Astrocyte (in vitro differentiated cells and primary cell): ENCODE measurements at regions not wholly inside any gene's neighbourhood (a gene's known extent, or its start where the extent isn't known, plus 50 kb on each side); places are given as distances from the start of the nearest gene placed in this dataset.

Experiments
- CTCF ChIP-seq: IDR thresholded peaks from 2 replicates; pipeline ENCODE4 v1.5.1; 2011; ENCODE audit warnings: low read depth, mild to moderate bottlenecking, inconsistent platforms, low read length, moderate library complexity; ENCODE audit not compliant: insufficient read depth
- EZH2 ChIP-seq: IDR thresholded peaks from 2 replicates; pipeline ENCODE4 v1.6.1; 2012; ENCODE audit warnings: mild to moderate bottlenecking, low read length, inconsistent platforms; ENCODE audit not compliant: insufficient read depth

GRCh38 chr10:125217990-125218675 is 57.8 kb upstream of the CTBP2 start:
- TF ChIP-seq CTCF (no peak), EZH2 (no peak)
